ENCODE measurements at regions not wholly inside any gene's neighbourhood (a gene's known extent, or its start where the extent isn't known, plus 50 kb on each side); places are given as distances from the start of the nearest gene placed in this dataset.

DNA sequence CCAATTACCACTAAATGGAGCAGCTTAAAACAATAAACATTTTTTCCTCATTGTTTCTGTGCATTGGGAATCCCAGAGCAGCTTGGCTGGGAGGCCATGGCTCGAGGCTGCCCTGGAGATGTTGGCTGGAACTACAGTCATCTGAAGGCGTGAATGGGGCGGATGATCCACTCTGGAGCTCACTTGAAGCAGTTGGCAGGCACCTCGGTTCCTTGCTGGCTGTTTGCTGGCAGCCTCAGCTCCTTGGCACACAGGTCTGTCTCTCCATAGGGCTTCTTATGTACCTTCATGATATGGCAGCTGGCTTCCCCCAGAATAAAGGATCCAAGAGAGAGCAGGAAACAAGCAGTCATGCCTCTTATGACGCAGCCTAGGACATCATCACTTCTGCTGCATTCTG lies 227.0 kb upstream of the COPS8 start:
- DNase-seq: no peak

DNA sequence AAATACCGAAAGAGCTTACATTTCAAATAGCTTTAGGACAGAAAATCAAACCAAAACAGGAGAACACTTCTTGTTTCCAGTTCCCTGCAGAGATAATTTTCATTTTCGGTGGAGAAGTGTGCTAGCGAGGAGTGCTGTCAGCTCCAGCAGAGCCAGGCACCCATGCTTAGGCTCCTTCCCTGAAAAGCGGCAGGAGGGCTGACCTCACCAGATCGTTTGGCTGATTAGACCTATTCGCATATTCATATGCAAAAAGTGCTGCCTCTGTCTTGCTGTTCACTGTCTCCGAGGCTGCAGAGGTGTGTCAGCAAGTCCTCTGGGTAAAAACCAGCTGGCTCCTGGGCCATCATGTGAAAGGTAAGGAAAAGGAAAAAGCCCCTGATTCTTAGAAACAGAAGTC lies 225.8 kb upstream of the COPS8 start:
- no peak for DNase-seq

DNA sequence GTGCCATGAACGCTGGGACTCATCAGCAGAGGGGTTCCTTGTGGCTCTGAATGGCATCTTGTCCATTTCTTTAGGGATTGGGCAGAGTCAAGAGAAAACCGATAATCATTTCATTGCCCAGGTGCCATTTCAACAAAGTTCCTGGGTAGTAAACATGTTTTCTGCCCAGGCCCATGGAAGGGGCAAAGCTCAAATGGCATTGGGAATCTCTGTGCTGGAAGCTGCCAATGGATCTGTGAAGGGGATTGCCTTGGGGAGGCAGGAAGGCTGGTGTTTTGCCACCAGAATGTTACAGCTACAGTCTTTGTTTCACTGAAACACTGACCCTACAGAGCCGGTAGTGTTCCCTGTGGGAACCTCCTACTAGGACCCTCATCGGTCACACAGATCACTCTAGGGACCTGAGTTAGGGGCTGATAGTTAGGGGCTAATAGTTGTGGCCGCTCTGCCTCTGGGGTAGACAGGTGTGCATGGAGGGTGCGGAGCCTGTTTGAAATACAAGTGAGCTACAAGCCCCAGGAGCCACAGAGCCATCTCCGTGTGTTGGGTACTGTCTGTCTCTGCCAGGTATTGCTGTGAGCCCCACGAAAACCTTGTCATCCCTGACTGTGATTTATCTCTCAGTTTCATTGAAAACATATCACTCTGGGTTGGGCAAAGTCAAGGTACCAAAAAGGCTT lies 224.4 kb upstream of the COPS8 start:
- no peak for DNase-seq

DNA sequence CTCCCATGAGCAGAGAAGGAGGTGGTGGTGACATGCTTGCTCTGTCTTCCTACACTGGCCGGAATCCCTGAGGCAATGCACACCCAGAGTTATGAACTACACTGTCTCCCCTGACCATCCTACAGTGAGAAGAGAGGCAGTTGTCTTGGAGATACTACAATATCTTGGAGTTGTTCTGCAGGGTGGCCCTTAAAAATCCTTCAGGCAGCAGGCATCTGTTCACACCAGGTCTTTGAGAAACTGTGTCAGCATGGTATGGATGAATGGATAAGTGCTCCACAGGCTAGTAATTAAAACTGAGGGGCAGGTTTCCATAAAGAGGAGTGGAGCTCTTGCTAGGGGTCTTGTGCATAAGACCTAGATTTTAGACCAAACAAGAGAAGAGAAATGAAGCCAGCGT lies 223.7 kb upstream of the COPS8 start:
- no peak for DNase-seq

DNA sequence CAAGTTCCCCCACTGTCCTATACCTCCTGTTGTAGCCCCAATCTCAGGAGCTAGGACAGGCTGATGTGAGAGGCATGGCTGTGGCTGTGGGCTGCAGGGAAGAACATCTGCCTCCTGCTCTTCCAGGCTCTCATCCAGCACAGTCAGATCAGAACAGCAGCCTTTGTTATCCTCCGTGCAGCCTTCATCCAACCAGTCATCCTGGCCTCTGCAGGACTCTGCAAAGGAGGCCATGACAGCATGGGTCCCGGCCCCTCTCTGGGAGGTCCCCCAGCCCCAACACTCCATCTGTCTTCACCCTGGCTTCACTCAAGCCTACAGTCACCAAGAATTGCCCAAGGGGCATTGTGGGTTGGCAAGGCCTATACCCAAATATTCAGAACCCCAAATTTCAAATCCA lies 223.2 kb upstream of the COPS8 start:
- no peak for DNase-seq

DNA sequence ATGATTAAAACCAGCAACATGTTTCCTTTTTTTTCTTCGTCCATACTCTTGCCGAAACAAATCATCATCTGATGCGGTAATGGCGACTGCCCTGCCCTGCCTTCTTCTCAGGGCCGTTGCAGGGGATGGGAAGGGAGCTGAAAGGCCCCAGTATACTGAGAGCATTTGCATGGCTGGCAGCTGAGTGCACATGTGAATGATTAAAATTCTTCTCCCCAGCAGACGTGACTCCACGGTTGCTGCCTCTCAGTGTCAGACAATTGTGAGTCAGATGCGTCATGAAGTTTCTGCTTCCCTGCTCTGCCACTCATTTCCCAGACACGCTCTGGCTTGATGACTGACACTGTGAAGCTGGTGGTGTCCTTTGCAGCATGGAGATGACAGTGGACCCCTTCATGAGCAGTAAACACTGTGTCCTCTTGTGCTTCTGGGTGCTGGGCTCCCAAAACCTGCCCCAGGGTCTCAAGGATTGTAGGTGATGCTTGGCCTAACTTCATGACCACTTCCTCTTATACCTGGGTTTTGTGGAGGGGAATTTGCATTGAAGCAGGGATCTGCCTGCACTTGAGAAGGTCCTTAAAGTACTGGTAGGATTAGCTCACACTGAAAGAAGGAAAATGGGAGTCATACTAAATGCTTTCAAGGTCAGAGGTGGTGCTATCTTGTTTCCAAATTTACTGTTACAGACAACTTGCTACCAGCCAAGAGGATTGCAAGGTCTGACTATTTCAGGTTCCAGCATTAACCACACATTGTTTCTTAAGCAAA lies 222.5 kb upstream of the COPS8 start:
- no peak for DNase-seq

DNA sequence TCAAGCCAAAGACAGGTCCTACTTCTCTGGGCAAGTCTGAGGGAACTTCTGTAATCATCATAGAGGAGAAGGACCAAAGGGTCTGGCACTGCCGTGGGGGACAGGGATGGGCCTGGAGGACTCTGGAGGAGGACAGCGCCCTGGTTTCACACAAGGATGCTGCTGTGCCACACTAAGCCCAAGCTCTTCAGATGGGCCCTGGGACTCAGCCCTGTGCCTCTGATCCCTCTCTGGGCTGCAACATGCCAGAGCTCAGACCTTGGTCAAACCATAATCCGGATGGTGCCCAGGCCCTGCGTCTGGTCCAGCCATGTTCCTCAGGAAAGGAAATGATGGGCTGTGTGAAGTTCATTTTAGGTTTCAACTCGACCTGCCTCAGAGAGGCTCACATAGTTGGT lies 222.0 kb upstream of the COPS8 start:
- DNase-seq: no peak

DNA sequence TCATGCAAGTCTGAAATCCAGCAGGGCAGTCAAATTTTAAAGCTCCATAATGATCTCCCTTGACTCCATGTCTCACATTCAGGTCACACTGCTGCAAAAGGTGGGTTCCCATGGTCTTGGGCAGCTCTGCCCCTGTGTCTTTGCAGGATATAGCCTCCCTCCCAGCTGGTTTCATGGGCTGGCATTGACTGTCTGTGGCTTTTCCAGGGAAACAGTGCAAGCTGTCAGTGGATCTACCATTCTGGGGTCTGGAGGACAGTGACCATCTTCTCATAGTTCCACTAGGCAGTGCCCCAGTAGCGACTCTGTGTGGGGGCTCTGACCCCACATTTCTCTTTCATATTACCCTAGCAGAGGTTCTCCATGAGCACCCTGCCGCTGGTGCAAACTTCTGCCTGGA lies 220.6 kb upstream of the COPS8 start:
- no peak for DNase-seq

DNA sequence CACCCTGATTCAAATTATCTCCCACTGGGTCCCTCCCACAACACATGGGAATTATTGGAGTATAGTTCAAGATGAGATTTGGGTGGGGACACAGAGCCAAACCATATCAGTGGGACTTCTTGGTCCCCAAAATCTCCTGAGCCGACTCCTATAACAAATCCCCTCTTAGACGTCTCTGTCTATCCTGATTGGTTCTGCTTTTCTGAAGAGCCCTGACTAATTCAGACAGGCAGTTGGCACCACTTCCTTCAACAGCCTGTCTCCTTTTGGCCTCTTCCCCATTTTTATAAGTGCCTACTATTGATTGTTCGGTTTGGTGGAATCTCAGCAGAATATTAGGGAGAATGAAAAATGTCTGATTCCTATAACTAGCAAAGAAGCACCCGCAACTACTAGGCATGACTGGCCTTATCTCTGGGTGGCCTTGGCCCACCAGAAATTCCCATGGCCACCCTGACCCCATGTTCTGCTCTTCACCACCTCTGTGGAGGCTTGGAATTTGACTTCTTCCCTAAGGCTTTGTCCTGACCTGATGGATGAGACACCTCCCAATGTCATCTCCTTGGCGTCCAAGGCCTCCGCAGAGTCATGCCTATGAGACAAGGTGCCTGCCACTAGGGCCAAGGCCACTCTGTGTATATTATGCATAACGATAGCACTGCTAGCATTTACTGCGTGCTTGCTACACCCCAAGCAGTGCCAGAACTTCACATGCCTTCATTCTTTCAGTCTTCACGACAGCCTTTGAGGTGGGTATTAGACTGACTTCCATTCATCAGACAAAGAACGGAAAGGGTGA lies 218.9 kb upstream of the COPS8 start:
- DNase-seq: no peak

DNA sequence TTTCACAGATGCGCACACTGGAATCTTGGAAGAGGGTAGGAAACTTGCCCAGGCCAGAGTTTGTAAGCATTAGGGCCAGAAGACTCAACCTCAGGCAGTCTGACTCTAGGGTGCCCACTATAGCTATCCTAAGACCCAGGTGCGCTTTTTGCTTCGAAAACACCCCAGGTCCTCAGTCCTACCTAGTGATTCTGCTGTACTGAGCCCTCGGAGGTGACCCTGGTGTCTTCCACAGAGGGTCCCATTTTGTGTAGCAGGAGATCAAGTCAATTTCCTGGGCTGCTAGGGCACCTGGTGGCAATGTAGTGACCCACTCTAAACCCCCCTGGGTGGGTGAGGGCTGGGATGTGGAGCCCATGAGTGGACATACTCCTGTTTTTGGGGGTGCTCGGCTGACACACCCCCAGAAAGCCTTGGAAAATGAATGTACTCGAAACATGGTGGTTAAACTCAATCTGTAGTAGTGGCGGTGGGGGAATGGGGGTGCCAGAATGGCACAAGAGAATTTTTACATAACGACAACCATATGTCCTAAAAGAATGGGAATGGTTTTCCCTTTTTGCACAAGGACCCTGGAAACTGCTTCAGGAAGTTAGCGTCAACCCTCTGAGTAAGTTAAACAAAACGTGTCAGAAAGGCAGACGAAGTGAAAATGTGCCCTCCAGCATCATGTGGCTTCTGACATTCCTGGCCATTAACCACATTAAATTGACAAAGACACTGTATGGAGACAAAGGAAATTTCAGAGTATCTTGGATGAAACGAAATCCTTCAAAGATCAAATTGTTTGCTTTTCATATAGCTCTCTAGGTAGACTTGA lies 218.0 kb upstream of the COPS8 start:
- DNase-seq: no peak

DNA sequence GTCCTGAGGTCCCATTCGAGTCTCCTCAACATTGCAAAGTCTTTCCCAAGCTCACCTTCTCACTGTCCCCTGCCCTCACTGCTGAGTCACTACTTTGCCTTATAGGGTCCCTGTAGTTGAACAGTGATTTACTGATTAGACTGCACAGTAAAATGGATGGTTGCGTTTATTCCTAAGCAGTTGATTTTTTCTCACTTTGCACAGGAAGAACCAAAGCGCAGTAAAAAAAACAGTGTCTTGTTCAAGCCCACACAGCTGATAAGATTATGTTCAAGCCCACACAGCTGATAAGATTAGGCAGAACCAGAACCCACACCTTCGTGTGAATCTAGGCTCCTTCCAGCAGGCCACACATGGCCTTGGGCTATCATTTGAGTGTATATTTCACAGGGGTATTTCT lies 215.3 kb upstream of the COPS8 start:
- DNase-seq: no peak

DNA sequence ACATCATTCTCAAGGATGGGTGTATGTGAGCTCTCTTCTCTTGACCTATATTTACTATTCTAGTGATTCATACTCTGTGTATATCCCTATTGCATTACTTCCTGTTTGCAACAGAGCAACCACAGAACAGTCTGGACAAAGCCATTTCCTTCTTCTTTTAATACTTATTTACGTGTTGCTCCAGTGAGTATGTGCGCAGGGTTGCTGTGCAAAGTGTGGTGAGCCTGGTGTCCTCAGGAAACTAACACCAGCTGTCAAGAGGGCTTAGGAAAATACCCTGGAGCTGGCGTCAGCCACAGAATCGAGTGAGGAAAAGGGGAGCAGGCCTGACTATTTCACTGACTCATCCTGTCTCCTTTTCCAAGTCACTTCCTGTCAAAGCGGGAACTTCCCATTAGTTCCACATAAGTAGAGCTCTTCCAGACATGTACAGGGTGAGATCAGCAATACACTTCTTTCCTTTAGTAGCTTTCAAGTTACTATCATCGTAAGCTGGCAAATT lies 214.1 kb upstream of the COPS8 start:
- no peak for DNase-seq

DNA sequence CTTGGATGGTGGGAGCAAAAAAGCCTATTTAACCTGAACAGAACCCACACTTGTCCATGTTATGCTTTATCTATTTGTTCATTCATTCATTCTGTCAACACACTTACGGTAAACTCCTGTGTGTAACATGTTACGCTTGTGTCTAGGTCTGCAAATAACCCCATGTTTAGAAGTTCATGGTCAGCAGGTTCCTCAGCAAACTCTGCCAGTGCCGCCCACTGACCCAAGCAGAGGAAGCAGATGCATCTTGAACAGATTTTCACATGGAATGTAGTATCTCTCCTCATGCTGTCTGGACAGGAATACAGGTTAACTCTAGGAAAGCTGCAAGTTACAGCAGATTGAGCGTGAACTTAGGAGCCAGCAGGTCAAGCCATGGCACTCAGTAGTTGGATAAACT lies 213.7 kb upstream of the COPS8 start:
- DNase-seq: no peak

DNA sequence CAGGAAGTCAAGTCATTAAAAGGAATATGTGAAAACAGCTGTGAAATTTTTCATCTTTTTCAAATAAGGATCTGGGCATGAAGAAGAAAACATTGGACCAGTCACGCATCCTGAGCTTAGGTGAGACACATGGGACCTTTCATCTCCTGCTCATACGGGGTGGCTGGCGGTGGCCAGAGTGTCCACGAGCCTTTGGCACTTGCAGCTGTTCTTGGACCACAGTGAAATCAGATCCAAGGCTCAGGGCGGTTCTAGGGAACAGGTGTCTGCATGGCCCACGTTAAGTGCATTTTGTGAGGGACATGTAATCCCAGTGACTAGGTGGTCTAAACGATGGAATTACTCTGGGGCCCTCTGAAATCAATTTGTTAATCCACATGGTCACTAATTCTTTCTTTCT lies 212.7 kb upstream of the COPS8 start:
- no peak for DNase-seq

DNA sequence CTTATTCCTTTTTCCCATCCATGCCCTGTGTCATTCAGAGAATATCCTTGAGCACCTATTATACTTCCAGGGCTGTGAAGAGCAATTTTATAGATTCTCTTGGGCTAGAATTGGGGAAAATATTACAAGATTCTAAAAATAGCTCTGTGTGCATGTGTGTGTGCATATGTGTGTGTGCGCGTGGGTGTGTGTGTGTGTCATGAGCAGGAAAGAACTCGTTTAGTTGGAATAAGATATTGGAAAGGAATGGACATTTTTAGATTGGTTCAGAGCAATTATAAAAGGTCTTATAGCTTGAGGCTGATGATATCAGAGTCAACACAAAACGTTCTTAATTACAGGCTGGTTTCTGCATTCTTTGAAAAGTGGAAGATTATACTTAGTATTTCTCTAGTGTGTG lies 212.1 kb upstream of the COPS8 start:
- DNase-seq: no peak

DNA sequence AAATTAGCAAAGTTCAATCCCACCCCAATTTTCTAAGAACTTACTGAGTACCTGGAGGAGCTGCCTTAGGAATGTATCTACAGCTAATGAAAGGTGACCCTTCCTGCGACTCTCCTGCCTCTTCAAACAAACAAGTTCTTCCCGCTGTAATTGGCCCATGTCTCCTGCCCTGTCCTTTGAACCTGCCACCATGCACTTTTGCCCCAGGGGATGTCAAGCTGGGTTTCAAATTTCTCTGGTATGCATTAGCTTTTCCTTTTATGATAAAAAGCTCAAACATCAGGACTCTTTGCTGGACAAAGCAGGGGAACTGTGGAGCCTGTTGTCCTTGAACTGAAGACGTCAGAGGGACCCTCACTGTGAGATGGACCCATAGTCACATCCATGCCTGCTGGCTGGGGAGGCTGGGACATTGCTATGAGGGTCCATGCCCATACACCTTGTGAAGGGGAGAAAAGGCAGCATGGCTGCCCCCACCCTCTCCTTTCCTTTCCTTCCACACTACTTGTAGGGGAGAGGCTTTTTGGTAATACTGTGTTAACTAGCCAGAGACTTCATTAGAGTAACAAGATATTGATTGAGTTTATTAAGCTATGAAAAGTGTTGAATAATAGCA lies 210.7 kb upstream of the COPS8 start:
- DNase-seq: no peak

DNA sequence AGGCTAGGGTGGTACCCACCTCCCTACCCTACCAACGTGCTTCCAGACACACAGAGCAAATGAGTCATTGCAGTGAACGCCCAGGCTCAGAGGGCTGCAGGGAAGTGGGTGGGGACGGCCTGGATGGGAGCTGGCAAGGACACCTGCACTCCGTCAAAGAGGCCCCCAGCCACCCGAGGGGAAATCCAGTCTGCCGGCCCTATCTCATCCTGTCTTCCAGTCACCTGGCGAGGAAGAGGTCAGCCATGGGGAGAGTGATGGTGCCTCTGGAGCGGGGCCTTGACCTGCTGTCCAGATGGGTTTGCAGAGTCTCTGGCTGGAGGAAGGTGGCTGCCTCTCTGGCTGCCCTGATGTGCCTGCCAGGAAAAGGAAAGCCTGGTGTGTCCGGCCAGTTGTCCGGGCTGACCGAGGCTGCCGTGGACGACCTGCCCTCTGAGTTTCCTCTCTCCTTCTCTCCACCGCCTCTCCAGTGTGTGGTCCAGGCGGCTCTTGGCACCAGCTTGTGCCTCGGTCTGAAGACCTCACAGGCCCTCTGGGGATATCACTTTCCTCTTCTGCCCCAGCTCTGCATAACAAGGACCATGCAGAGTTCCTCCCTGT lies 209.7 kb upstream of the COPS8 start:
- no peak for DNase-seq

DNA sequence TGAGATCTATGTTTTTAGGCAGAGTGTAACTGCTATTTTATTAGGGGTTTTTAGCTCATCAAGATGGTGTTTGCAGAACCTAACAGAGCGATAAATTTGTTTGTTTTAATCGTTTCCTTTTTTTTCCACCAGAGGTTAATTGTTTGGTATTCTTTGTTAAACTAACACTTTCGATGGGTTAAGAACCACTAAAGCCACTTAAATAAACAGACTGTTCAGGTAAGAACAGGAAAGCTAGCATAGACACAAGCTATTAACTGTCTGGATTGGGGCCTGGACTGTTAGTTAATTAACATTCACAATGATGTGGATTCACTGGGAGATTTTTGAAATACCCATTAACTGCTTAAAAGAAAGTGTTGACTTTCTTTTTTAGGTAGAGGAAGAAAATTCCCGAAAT lies 209.0 kb upstream of the COPS8 start:
- no peak for DNase-seq

DNA sequence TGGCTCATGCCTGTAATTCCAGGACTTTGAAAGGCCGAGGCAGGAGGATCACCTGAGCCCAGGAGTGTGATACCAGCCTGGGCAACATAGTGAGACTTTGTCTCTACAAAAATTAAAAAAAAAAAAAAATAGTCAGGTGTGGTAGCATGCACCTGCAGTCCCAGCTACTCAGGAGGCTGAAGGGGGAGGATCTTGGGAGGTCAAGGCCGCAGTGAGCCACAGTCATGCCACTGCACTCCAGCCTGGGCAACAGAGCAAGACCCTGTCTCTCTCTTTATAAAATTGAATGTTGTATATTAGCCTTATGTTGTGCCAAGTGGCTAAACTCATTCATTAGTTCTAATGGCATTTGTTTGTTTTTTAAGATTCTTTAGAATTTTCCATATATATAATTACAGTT lies 207.7 kb upstream of the COPS8 start:
- no peak for DNase-seq

DNA sequence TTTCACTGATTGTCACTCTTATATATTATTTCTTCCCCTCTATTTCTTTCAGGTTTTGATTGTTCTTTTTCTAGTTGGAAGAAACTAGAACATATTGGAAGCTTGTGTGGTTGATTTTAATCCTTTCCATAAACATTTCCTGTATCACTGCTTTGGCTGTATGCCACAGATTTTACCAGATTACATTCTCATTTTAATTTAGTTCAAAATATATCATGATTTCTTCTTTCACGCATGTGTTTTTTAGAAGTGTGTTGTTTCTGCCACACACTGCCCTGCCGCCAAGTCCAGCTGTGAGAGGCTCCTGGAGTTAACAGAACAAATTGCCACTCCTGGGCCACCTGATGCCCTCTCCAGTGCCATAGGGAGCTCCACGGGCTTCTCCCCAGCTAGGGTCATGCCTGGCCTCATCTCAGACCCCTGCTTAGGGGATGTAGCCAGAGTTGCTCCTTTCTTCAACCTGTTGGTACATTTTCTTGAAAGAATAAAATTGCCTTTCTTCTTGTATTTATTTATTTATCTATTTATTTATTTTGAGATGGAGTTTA lies 206.2 kb upstream of the COPS8 start:
- no peak for DNase-seq

DNA sequence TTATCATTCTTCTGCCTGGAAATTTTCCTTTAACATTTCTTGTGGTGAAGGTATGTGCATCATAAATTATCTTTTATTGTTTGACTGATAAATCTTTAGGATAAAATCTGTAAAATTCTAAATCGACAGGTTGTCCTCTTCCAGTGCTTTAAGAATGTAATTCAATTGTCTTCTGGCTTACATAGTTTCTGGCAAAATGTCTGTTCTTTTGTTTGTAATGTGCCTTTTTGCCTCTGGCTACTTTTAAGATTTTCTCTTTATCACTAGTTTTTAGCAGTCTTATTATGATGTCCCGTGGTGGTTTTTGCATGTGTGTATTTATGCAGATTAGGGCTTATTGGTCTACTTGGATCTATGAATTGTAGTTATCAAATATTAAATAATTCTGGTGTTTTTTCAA lies 203.6 kb upstream of the COPS8 start:
- DNase-seq: no peak

DNA sequence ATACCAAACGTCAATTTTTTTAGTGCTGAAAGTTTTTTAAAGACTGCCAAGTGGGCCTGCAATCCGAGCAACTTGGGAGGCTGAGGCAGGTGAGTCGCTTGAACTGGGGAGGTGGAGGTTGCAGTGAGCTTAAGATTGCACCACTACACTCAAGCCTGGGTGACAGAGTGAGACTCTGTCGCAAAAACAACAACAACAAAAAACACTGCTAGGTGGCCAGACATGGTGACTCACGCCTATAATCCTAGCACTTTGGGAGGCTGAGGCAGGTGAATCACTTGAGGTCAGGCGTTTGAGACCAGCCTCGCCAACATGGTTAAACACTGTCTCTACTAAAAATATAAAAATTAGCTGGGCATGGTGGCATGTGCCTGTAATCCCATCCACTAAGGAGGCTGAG lies 202.8 kb upstream of the COPS8 start:
- DNase-seq: no peak

Measured in stimulated activated naive CD4-positive, alpha-beta T cell (primary cell).